Spinal cord (tissue), 9 donors: ENCODE measurements at regions not wholly inside any gene's neighbourhood (a gene's known extent, or its start where the extent isn't known, plus 50 kb on each side); places are given as distances from the start of the nearest gene placed in this dataset.

Experiments
- DNase-seq, 6 donors: peaks; one replicate each; pipeline versions ENCODE4 v3.0.0 to v3.0.0-alpha.2; 2013 to 2015; ENCODE audit warnings: low spot score in 6 of 6, low read depth in 4 of 6
- H3K27ac ChIP-seq: one replicate; pipeline ENCODE4 v1.5.1; 2013; ENCODE audit warnings: low read depth, low read length, control low read depth
- H3K27me3 ChIP-seq: one replicate; pipeline ENCODE4 v1.6.1; 2013; ENCODE audit warnings: low read length; ENCODE audit not compliant: control insufficient read depth, insufficient read depth
- H3K36me3 ChIP-seq: one replicate; pipeline ENCODE4 v1.6.1; 2013; ENCODE audit warnings: low read length; ENCODE audit not compliant: control insufficient read depth, insufficient read depth
- H3K4me1 ChIP-seq: one replicate; pipeline ENCODE4 v1.6.1; 2013; ENCODE audit warnings: low read length; ENCODE audit not compliant: control insufficient read depth, insufficient read depth
- H3K4me3 ChIP-seq: one replicate; pipeline ENCODE4 v1.5.1; 2013; ENCODE audit warnings: low read depth, low read length, control low read depth
- H3K9me3 ChIP-seq: one replicate; pipeline ENCODE4 v1.6.1; 2013; ENCODE audit warnings: low read length; ENCODE audit not compliant: control insufficient read depth, insufficient read depth
- WGBS: methylation state at CpG from one replicate; pipeline ENCODE4 v1.1.5; 2013; ENCODE audit warnings: missing lambda C conversion rate; ENCODE audit not compliant: insufficient coverage; 5-methylcytosine and 5-hydroxymethylcytosine counted together
- donor health status: healthy.

GRCh38 chr2:128399256-128399655 lies 80.6 kb upstream of the HS6ST1 start:
- WGBS, result no CpG with 5 or more reads among the region's 2 CpGs

GRCh38 chr2:128399690-128400291 lies 81.1 kb upstream of the HS6ST1 start:
- H3K4me1 ChIP-seq, result peaks cover 12% of the 10 kb centered on the region
- no peak overlapping the region for H3K27ac ChIP-seq

More at GRCh38 chr2:128399256-128399655, 80.6 kb upstream of the HS6ST1 start:
- Histone ChIP-seq H3K27me3 (no peaks in the 10 kb centered on the region), H3K4me1 (peaks cover 12% of the 10 kb centered on the region), H3K27ac (no peak overlapping the region), H3K9me3 (no peaks in the 10 kb centered on the region), H3K4me3 (no peak overlapping the region), H3K36me3 (no peaks in the 10 kb centered on the region)
- DNase-seq, result peak in 1 of 6 donors; percentile 63

GRCh38 chr2:128401680-128402079 lies 83.0 kb upstream of the HS6ST1 start:
- 95% methylated on average over 3 of the region's 8 CpGs for WGBS
- no peaks in the 10 kb centered on the region for H3K36me3 ChIP-seq
- no peaks in the 10 kb centered on the region for H3K27me3 ChIP-seq
- no peak overlapping the region for H3K4me3 ChIP-seq
- DNase-seq, result no peak
- H3K27ac ChIP-seq, result no peak overlapping the region
- peaks cover 4% of the 10 kb centered on the region for H3K4me1 ChIP-seq
- H3K9me3 ChIP-seq, result no peaks in the 10 kb centered on the region

More at GRCh38 chr2:128399690-128400291, 81.1 kb upstream of the HS6ST1 start:
- 86% methylated on average over 2 of the region's 5 CpGs for whole genome bisulfite sequencing
- Histone ChIP-seq H3K36me3 (no peaks in the 10 kb centered on the region), H3K4me3 (no peak overlapping the region), H3K27me3 (no peaks in the 10 kb centered on the region), H3K9me3 (no peaks in the 10 kb centered on the region)
- DNase-seq, result no peak

- H3K4me1 ChIP-seq, result peaks cover 8% of the 10 kb centered on the region
- no peak for DNase-seq
- no peak overlapping the region for H3K27ac ChIP-seq
- no peaks in the 10 kb centered on the region for H3K9me3 ChIP-seq
- no peaks in the 10 kb centered on the region for H3K36me3 ChIP-seq
- H3K27me3 ChIP-seq, result no peaks in the 10 kb centered on the region
- WGBS, result 90% methylated on average over 10 of the region's 13 CpGs
- no peak overlapping the region for H3K4me3 ChIP-seq
These were observed 84.4 kb upstream of the HS6ST1 start for GRCh38 chr2:128402911-128403670.

GRCh38 chr2:128403814-128404708 lies 85.4 kb upstream of the HS6ST1 start:
- Histone ChIP-seq H3K27me3 (no peaks in the 10 kb centered on the region), H3K27ac (no peak overlapping the region), H3K4me1 (peaks cover 17% of the 10 kb centered on the region), H3K36me3 (no peaks in the 10 kb centered on the region), H3K4me3 (no peak overlapping the region), H3K9me3 (no peaks in the 10 kb centered on the region)
- WGBS, result 96% methylated on average over 3 of the region's 5 CpGs
- DNase-seq, result no peak

GRCh38 chr2:128404709-128405466 lies 86.2 kb upstream of the HS6ST1 start:
- H3K27ac ChIP-seq, result no peak overlapping the region
- no peaks in the 10 kb centered on the region for H3K27me3 ChIP-seq
- peaks cover 17% of the 10 kb centered on the region for H3K4me1 ChIP-seq
- H3K4me3 ChIP-seq, result no peak overlapping the region
- H3K9me3 ChIP-seq, result no peaks in the 10 kb centered on the region
- H3K36me3 ChIP-seq, result no peaks in the 10 kb centered on the region
- 85% methylated on average over 9 of the region's 11 CpGs for WGBS
- DNase-seq, result no peak

GRCh38 chr2:128405467-128405900 lies 86.8 kb upstream of the HS6ST1 start:
- Histone ChIP-seq H3K27ac (no peak overlapping the region), H3K27me3 (no peaks in the 10 kb centered on the region), H3K36me3 (no peaks in the 10 kb centered on the region), H3K4me3 (no peak overlapping the region), H3K4me1 (peaks cover 19% of the 10 kb centered on the region), H3K9me3 (no peaks in the 10 kb centered on the region)
- 92% methylated on average over 1 of the region's 5 CpGs for WGBS
- no peak for DNase-seq

- peaks cover 24% of the 10 kb centered on the region for H3K4me1 ChIP-seq
- DNase-seq, result no peak
- 73% methylated on average over 6 of the region's 6 CpGs for WGBS
- H3K9me3 ChIP-seq, result no peaks in the 10 kb centered on the region
- H3K27ac ChIP-seq, result no peak overlapping the region
- no peaks in the 10 kb centered on the region for H3K36me3 ChIP-seq
- H3K4me3 ChIP-seq, result no peak overlapping the region
- H3K27me3 ChIP-seq, result no peaks in the 10 kb centered on the region
These were observed 87.4 kb upstream of the HS6ST1 start for GRCh38 chr2:128405981-128406613.
